HFFc6 (cell line): ENCODE measurements at regions not wholly inside any gene's neighbourhood (a gene's known extent, or its start where the extent isn't known, plus 50 kb on each side); places are given as distances from the start of the nearest gene placed in this dataset.

Experiments
- DNase-seq: peaks from one replicate; pipeline ENCODE4 v3.0.0-alpha.2; 2018
- H3K27ac Mint-ChIP-seq: 2 replicates; pipeline ENCODE4 v1.8.0; 2020; ENCODE audit warnings: mild to moderate bottlenecking, mixed read lengths
- H3K27me3 Mint-ChIP-seq: 2 replicates; pipeline ENCODE4 v1.8.0; 2021; ENCODE audit warnings: mild to moderate bottlenecking, moderate library complexity, mixed read lengths; ENCODE audit not compliant: insufficient read depth
- H3K36me3 Mint-ChIP-seq: 2 replicates; pipeline ENCODE4 v1.8.0; 2021; ENCODE audit warnings: low read depth, mixed read lengths
- H3K4me1 Mint-ChIP-seq: 2 replicates; pipeline ENCODE4 v1.8.0; 2020; ENCODE audit warnings: low read depth, mixed read lengths
- H3K4me3 Mint-ChIP-seq: 2 replicates; pipeline ENCODE4 v1.8.0; 2020; ENCODE audit warnings: mild to moderate bottlenecking, moderate library complexity, mixed read lengths
- H3K9me3 Mint-ChIP-seq: 2 replicates; pipeline ENCODE4 v1.8.0; 2020; ENCODE audit warnings: mild to moderate bottlenecking, mixed read lengths
- CTCF ChIP-seq: fragments of 200-600 bp; sonication (generic); IDR thresholded peaks from 2 replicates; pipeline ENCODE4 v1.5.0; 2021; ENCODE audit warnings: antibody characterized with exemption, mild to moderate bottlenecking

DNA sequence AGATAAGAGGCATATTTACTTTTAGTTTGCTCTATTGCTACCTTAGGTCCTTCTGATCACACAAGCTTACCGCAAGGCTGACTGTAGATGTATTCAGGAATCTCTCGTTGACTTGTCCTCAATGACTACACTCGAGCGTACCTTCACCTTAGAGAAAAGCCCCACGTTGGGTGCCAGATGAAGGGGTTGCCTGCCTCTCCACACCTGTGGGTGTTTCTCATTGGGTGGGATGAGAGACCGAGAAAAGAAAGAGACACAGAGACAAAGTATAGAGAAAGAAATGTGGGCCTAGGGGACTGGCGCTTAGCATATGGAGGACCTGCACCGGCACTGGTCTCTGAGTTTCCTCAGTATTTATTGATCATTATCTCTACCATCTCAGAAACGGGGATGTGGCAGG, 51.8 kb downstream of the ASCL4 start:
- H3K4me3 Mint-ChIP-seq = no peak overlapping the region
- peaks cover 39% of the 10 kb centered on the region for H3K9me3 Mint-ChIP-seq
- no peaks in the 10 kb centered on the region for H3K36me3 Mint-ChIP-seq
- H3K27me3 Mint-ChIP-seq = no peaks in the 10 kb centered on the region
- TF ChIP-seq CTCF = no peak
- no peak for DNase-seq
- H3K4me1 Mint-ChIP-seq = no peaks in the 10 kb centered on the region
- no peak overlapping the region for H3K27ac Mint-ChIP-seq

GRCh38 chr12:107829271-107829670, 54.8 kb downstream of the ASCL4 start:
- H3K9me3 Mint-ChIP-seq = peaks cover 32% of the 10 kb centered on the region

GRCh38 chr12:107832441-107832840, 57.9 kb downstream of the ASCL4 start:
- Mint-ChIP-seq H3K27me3 (no peaks in the 10 kb centered on the region), H3K27ac (no peak overlapping the region), H3K4me1 (no peaks in the 10 kb centered on the region), H3K36me3 (no peaks in the 10 kb centered on the region), H3K4me3 (no peak overlapping the region), H3K9me3 (peaks cover 10% of the 10 kb centered on the region)
- no peak for DNase-seq
- no peak for TF ChIP-seq CTCF

More at GRCh38 chr12:107829271-107829670, 54.8 kb downstream of the ASCL4 start:
- no peak overlapping the region for H3K4me3 Mint-ChIP-seq
- H3K4me1 Mint-ChIP-seq = no peaks in the 10 kb centered on the region
- no peaks in the 10 kb centered on the region for H3K27me3 Mint-ChIP-seq
- no peak for TF ChIP-seq CTCF
- H3K27ac Mint-ChIP-seq = no peak overlapping the region
- H3K36me3 Mint-ChIP-seq = no peaks in the 10 kb centered on the region
- DNase-seq = no peak

GRCh38 chr12:107840186-107840585, 65.7 kb downstream of the ASCL4 start:
- TF ChIP-seq CTCF = no peak
- Mint-ChIP-seq H3K27me3 (peaks cover 4% of the 10 kb centered on the region; the same call in 1 of the 2 replicates), H3K9me3 (no peaks in the 10 kb centered on the region)

DNA sequence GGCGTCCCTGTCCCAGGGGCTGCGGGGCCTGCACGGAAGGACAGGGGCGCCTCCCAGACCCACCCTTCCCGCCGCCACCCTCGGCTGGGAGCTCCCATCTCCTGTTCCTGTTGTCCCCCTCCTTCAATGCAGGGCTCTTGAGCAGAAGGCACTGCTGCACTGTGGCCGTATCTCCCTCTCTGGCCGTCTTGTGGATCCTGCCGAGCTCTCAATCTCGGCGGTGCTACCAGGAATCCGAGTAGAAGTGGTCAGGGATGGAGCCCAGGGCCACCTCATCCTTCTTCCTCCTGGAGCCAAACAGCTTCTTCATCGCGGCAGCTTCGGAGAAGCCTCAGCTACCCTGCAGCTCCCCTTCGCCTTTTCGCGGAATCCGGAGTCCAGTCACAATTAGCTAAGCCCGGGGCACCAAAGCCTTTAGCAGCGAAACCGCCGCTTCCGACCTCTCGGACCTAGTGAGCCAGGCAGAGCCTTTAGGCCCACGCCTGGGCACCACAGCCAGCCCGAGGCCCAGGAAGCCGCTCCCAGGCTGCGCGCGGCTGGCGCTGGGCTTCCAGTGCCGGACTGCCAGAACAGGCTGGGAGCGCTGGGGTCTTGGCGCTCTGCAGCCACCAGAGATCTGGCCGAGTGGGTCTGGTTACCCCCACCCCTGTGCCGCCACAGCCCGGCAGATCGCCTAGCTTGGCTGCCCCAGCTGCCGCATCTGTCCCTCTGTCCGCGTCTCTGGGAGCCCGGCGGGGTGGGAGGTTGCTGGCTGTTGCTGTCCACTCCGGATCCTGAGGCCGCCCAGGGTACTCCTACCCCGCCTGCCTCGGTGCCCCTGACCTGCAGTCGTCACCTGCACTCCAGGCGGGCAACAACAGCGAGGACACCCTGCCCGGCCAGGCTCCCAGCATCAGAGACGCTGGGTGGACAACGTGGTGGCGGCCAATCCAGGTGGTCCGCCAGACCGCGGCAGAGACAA, 69.1 kb downstream of the ASCL4 start:
- Mint-ChIP-seq H3K9me3 (no peaks in the 10 kb centered on the region), H3K4me3 (peak overlapping the region; percentile 68), H3K27ac (no peak overlapping the region), H3K27me3 (peaks cover 4% of the 10 kb centered on the region; the same call in 1 of the 2 replicates), H3K36me3 (no peaks in the 10 kb centered on the region), H3K4me1 (no peaks in the 10 kb centered on the region)
- DNase-seq = no peak
- TF ChIP-seq CTCF = no peak

More at GRCh38 chr12:107840186-107840585, 65.7 kb downstream of the ASCL4 start:
- no peak for DNase-seq
- H3K36me3 Mint-ChIP-seq = no peaks in the 10 kb centered on the region
- H3K27ac Mint-ChIP-seq = no peak overlapping the region
- H3K4me3 Mint-ChIP-seq = no peak overlapping the region
- no peaks in the 10 kb centered on the region for H3K4me1 Mint-ChIP-seq
